ENCODE measurements at regions not wholly inside any gene's neighbourhood (a gene's known extent, or its start where the extent isn't known, plus 50 kb on each side); places are given as distances from the start of the nearest gene placed in this dataset.

DNA sequence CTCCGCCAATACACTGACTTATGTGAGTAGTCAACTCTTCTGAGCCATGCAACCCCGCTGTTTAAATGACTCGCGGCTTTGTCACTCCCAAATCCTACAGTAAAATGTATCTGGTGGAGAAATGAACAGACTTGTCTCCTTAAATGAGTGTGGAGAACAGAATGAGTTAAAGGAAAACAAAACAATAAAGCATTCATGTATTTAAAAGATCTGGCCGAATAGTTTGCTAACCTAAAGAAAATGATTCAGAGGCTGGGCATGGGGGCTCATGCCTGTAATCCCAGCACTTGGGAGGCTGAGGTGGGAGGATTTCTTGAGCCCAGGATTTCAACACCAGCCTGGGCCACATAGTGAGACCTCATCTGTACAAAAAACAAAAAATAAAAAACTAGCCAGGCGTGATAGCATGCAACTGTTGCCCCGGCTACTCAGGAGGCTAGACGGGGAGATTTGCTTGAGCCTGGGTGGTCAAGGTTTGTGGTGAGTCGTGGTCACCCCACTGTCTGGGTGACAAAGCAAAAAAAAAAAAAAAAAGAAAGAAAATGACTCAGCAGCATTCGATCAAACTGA, 86.5 kb upstream of the PFKP start:
- DNase-seq: no peak

DNA sequence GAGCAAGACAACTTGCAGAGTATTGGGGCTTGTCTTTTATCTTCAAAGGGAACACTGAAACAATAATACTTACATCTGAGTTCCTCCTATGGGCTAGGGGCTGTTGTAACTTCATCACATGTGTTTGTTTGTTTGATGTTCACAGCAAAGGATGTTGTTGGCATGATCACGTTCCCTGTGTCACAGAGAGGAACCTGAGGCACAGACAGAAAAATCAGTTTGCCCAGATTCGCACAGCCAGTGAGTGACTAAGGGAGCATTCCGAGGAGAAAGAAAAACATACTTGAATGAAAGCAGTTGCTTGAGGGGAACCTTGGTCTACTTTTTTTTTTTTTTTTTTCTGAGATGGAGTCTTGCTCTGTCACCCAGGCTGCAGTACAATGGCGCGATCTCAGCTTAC, 87.2 kb upstream of the PFKP start:
- no peak for DNase-seq

DNA sequence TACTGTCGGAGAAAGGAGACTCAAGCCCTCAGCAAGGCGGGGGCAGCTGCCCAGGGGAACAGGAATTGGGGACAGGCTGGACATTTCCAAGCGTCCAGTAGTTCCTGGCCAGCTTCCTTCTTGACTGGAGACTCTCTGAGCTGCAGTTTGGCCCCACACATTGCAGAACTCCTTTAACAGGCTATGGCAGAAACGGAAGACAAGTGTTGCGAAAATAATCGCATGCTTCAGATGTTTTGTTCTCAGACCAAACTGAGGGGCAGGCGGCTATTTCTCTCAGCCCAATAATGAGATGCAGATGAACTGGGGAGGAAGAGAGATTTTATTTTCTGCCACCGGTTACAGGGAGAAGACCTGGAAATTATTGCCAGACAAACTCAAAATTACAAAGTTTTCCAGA, 88.0 kb upstream of the PFKP start:
- DNase-seq: no peak

DNA sequence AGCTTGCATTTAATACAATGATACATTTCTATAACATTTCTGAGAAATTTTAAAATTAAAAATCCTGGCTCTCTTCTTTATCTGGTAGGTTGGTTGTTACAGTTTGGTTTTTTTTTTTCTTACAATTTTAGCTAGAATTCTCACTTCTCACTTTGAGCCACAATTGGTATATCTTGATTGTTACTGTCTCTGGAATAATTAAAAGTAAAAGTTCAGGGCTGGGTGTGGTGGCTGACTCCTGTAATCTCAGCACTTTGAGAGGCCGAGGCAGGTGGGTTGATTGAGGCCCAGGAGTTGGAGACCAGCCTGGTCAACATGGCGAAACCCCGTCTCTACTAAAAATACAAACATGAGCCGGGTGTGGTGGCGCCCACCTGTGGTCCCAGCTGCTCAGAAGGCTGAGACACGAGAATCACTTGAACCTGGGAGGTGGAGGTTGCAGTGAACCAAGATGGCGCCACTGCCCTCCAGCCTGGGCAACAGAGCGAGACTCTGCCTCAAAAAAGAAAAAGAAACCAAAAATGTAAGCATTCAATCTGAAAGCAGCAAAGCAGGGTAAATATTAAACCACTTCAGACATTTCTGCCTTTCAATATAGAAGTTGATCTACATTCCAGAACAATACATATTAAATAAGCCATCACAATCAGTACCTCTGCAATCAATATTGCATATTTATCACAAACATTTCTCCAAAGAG, 88.6 kb upstream of the PFKP start:
- no peak for DNase-seq

DNA sequence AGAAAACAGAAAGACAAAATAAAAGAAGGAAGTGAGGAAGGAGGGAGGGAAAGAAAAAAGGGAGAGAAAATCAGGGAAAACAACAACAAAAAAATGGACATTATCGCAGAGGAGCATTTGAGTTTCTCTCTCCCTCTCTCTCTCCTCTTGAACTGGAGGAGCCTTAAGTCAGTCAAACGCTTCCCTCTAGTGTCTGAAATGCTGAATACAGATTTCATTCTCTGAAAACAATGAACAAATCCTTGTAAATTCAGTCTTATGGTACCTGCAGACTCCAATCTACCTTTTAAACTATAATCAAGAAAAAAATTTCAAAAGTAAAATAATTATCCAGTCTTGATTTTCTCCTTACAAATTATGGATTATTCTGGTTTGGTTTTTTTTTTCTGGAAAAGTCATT, 89.2 kb upstream of the PFKP start:
- no peak for DNase-seq

DNA sequence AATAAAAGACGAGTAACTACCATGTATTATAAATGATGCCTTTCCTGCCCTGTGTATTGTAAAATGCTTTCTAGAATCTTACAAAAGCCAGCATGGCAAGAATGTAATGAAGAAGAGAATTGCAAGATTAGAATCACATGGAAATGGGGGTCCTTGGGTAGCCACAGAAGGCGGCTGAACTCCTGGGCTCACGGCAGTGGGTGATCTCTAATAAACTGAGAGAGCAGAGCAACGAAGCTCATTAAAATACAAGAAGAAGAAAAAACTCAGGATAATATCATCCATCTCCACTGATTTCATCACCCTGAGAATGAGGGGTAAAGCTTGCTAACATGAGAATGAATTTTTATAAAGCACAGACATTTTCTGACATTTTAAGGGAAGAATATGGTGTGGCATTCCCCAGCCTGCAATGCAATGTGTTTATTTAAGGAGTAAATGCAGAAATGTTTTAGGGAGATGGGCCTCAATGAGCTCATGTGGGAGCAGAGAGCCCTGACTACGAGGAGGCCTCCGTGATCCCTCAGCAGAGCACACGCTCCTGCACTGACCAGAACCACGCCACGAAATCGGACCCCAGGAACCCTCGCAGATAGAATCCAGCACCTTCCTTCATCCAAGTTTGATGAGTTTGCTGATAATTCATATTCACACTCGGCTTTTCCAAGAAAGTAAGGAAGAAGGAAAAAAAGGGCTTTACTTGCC, 92.7 kb upstream of the PFKP start:
- DNase-seq: no peak

DNA sequence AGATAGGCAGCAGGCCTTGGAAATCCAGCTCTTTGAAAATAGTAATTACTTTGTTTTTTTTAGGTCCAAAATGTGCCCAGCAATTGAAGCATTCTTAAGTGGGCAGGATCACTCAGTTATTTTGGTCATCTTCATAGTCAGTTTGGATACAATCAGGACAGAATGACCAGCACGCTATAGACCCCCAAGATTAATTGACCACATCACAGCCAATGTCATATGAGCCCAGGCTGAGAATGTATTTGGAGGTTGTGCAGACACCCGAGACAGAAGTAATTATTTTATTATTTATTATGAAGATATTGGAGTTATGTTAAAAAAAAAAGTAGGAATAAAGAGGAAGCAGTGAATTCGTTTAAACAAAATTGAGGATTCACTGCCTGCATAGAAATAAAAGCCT, 93.3 kb upstream of the PFKP start:
- DNase-seq: no peak

DNA sequence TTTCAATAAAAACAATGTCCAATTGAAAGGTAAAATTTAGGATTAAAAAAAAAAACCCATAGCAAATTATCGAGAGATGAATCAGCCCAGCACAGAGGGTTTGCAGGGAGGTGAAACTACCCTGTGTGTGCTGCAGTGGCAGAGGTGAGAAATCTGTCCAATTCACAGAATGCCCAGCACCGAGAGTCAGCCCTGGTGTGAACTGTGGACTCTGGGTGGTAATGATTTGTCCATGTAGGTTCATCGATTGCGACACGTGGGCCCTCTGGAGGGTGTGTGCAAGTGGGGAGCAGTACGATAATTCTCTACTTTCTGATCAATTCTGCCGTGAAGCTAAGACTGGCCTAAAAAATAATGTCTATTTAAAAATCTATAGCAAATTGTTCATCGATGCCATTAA, 94.5 kb upstream of the PFKP start:
- DNase-seq: no peak

DNA sequence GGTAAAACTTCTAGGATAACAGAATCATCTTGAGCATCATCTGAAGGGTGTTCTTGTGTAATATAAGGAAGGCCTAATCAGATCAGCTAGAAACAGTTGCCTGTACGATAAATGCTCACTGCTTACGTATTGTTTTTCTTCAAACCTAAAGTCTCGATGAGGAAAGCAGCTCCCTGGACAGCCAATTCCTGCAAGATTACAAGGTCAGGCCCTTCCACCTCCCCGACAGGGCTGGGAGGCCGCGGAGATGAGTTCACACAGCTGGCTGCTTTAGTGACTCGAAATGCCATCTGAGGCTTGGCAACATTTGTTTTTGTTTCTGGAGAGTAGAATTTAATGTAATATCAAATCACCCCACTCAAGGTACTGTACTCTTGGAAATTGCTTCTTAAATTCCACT, 95.1 kb upstream of the PFKP start:
- no peak for DNase-seq

DNA sequence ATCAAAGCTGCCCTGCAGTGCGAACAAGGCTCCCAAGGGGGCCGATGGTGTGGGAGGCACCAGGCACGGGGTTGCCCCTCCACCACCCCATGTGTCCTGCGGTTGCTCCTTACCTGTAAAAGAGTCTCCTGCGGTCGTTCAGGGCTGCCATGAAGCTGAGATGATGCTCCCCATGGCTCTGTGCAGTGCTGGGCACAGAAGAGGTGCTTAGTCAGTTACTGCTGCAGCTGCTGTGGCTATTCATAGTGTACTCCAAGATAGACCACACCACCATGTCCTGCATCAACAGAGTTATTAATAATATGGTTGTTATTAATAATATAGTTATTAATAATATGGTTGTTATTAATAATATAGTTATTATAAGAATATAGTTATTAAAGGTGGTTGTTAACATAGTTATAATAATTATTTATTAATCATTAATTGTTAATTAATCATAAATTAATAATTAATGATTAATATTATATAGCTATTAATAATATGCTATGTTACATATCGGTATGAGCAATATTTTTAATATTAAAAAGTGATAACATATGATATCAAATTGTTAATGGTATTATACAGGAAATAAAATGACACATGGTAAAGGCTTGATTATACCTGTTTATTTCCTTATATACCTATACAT, 97.0 kb upstream of the PFKP start:
- no peak for DNase-seq

DNA sequence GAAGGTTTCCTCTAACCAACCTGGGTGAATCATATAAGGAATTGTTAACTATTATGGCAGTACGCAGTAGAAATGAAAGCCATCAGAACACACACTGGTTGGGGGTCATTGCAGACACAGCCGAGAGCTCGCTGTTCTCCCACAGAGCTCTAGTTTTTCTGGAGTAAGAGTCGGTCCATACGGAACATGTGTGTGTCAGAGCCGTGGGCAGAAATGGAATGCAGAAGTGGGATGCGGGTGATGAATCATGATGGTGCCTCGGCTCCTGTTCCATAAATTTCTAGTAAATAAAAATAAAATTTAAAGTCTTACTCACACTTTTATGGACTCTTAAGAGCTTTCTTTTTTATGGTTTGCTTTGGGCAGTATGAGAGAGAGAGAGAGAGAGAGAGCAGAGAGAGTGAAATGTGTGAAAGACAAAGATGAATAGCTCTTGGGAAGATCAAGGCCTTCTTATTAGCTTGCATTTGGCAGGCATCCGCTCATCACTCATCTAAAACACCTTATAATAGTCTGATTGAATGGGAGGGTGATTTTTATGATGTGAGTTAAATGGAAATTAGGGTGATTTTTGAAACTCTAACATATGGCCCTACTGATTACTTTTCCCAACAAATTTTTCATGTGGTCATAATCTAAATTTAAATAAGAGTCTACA, 98.8 kb upstream of the PFKP start:
- DNase-seq: no peak

DNA sequence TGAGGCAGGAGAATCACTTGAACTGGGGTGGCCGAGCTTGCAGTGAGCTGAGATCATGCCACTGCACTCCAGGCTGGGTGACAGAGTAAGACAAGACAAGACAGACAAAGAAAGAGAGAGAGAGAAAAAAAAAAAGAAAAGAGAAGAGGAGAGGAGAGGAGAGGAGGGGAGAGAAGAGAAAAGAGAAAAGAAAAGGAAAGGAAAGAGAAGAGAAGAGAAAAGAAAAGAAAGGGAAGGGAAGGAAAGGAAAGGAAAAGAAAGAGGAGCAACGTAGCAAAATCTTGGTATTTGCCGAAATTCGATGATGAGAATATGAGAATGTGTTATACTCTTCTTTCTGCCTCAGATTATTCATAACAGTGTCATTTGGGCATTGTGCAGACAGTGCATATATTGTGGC, 101.2 kb upstream of the PFKP start:
- DNase-seq: no peak

DNA sequence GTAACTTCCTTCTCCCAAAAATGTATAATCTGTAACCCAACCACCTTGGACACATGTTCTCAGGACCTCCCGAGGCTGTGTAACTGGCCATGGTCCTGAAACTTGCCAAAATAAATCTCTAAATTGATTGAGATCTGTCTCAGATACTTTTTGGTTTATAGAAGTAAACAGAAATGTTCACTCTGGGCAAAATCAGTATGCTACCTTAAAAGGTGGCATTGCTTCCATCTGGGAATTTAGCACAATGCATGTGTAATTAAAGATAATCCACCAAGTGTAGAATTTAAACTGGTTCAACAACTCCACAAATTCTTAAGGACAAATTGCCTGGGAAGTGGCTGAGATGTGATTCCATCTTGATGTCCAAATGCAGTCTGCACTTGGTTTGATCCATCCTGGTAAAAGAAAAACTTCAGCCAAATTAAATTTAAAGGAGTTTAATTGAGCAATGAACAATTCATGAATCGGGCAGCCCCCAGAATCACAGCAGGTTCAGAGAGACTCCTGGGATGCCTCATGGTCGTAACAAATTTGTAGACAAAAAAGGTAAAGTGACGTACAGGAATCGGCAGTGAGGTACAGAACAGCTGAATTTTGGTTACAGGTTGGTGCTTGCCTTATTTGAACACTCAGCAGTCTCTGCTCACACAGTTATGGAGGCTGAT, 102.6 kb upstream of the PFKP start:
- no peak for DNase-seq

DNA sequence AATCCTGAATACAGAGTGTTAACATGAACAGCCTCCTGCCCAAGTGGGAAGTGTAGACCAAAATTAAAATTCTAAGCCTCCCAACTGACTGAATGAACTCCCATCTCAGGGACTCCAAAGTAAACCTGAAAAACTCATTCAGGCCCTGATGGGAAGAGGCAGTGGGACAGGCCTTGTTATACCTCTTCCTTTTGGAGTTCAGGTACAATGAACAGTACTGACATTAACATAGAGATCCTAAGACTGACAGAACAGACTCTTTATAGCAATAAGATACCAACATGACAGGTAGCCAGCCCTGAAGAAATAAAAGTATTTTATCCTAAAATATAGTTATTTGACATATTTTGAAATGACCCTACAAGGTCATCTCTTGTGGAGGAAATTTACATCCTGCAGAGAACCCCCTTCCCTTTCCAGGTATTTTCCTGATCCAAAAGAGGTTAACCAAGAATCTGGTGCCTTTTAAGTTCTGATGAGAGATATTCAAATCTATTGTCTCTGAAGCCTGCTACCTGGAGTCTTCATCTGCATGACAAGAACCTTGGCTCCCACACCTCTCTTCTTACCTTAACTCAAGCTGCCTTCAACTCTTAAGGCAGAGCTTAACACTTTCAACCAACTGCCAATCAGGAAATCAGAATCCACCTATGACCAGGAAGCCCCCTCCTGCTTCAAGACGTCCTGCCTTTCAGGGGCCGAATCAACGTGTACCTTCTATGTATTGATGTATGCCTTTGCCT, 103.3 kb upstream of the PFKP start:
- no peak for DNase-seq

DNA sequence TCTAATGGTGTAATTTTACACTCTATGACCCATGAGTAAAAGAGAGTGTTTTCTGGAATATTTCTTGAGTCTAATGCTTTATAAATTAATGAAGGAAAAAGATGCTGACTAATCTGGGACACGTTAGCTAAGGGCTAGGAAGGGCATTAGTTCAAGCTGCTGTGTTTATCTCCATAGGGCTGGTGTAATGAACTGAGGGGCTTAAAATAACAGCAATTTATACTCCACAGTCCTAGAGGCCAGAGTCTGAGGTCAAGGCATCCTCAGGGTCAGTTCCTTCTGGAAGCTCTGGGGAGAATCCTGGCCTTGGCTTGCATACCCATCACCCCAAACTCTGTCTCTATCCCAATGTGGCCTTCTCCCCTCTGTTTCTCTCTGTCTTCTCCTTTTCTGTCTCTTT, 105.2 kb upstream of the PFKP start:
- no peak for DNase-seq

DNA sequence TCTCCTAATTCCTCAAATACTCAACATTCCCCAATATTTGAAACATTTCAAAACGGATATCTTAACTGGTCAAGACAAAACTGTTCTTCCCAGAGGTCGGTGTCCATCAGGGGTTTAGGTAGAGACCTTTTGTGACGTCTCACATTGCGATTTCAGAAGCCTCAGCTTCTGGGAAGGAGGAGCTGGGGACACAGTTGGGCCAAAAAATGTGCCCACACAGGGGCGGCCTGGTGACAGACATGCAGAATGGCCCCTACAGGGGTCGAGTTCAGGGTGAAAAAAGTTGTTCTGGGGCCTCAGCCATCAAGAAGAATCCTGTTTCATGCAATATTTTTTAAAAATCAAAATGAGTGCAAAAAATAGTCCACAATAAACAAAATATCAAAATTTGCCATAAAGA, 108.7 kb upstream of the PFKP start:
- DNase-seq: no peak

DNA sequence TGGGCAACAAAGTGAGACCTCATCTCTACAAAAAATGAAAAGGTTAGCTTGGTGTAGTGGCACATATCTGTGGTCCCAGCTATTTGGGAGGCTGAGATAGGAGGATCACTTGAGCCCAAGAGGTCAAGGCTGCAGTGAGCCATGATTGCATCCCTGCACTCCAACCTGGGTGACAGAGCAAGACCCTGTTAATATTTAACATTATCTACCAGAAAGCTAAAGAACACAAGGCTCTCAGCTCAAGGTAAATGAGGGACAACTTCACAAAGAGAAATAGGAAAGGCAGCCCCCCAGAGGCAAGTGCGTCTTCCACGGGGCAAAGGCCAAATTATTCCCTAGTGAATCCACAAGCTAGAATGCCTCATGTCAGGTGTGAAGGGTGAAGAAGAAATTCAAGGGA, 109.6 kb upstream of the PFKP start:
- DNase-seq: no peak

DNA sequence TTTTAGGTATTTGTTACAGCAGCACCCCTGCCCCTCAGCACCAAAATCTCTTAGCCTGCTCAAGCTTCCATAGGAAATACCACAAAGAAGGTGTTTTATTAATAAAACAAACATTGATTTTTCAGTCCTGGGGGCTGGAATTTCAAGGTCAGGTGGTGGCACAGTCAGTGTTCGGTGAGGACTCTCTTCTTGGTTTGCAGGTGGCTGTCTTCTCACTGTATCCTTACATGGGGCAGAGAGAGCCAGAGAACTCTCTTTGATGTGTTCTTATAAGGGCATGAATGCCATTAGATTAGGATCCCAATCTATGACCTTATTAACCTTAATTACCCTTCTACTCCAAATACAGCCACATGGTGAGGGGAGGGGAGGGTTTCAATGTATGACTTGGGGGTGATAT, 112.3 kb upstream of the PFKP start:
- DNase-seq: no peak

DNA sequence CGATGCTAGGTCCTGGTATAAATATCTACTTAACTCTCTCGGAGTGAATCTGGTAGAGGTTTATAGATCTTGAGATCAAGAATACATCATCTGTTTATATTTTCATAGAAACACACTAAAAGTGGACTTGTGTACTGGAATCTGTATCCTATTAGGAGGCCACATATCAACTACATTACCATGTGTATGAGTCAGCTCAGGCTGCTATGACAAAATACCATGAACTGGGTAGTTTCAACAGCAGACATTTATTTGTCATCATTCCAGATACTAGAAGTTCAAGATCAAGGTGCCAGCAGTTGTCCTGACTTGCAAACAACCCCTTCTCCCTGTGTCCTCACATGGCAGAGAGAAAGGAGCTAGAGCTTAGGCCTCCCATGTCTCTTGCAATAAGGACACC, 113.9 kb upstream of the PFKP start:
- DNase-seq: no peak

DNA sequence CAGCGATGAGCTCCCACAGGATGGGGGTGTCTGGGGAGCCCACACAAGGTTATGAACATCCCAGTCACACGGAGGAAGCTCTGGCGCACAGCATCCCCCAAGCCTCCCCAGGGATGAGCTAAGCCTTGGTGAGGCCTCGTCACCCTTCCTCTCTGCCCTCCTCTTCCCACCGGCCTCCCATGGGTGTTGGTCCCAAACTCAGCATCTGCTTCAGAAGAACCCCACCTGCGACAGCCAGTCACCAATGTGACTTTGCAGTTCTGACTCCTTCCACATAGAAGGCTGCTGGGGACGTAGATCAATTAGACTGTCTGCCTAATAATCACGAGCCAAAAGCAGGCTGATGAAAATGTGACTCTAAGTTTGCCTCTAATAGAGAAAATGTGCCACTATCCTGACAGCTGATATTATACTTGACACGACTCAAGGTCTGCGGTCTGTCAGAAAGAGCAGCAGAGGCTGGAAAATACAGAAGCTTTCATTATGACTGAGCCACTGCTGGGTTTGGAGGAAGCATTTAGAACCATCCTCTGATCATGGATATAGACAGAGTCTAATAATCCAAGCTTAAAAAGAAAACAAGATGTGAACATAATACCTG, 116.0 kb upstream of the PFKP start:
- DNase-seq: no peak

DNA sequence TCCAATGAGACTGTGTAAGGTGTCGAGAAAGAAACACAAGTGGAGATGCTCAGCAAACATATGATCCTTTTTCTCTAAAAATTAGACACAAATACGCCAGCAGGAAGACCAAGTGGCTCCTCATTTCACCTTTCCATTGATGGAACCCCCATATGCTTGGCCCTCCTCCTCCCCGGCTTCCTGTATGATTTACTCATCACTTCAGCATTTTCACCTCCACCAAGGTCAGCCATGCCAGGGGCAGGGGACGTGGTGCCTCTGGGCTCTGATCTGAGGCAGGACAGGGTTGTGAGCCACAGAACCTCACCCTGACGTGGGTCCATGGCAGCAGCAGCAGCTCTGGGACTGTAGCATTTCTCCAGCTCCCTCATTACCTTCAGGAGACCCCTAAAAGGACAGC, 116.8 kb upstream of the PFKP start:
- no peak for DNase-seq

DNA sequence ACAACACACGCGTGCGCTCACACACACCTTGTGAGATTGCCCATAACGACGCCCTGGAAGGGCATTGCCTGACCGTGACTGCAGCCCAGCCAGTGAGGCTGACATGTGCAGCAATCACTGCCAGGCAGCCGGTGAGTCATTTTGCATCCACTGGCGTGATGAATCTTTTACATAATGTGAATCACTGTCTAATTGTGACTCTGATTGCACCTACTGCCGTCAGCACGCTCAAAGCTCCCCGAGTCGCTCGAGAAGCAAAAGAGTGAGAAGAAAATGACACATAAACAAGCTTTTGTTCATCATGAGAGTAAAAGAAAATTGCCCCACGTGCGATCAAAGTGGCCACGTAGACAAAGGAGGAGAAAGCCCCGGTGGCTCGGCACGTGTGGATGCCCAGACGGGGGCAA, 117.4 kb upstream of the PFKP start:
- DNase-seq: no peak

All from activated CD4-positive, alpha-beta T cell treated with anti-CD3 and anti-CD28 coated beads, Interleukin-2, amount 50 U/mL, for 1 hour (primary cell).